Mesendoderm (in vitro differentiated cells): ENCODE measurements at regions not wholly inside any gene's neighbourhood (a gene's known extent, or its start where the extent isn't known, plus 50 kb on each side); places are given as distances from the start of the nearest gene placed in this dataset.

Experiments
- DNase-seq: peaks from one replicate; pipeline ENCODE4 v3.0.0; 2013
- H2AK5ac ChIP-seq: 2 replicates; pipeline ENCODE4 v1.6.1; 2013; ENCODE audit warnings: low read length, inconsistent platforms
- H2BK120ac ChIP-seq: 2 replicates; pipeline ENCODE4 v1.6.1; 2013; ENCODE audit warnings: low read depth, mild to moderate bottlenecking, low read length, moderate library complexity, mixed read lengths
- H2BK15ac ChIP-seq: replicated peaks from 2 replicates; pipeline ENCODE4 v1.6.1; 2013; ENCODE audit warnings: low read depth, mild to moderate bottlenecking, moderate library complexity
- H2BK5ac ChIP-seq: 2 replicates; pipeline ENCODE4 v1.6.1; 2013; ENCODE audit warnings: low read length, inconsistent platforms
- H3K18ac ChIP-seq: 2 replicates; pipeline ENCODE4 v1.6.1; 2013; ENCODE audit warnings: mild to moderate bottlenecking, low read length, mixed read lengths
- H3K23ac ChIP-seq: one replicate; pipeline ENCODE4 v1.6.1; 2013; ENCODE audit warnings: low read length
- H3K27ac ChIP-seq: 2 replicates; pipeline ENCODE4 v1.5.1; 2013; ENCODE audit warnings: low read depth, mild to moderate bottlenecking, inconsistent platforms, low read length, moderate library complexity
- H3K27me3 ChIP-seq: 2 replicates; pipeline ENCODE4 v1.6.1; 2013; ENCODE audit warnings: low read length, control low read depth, mild to moderate bottlenecking, inconsistent platforms; ENCODE audit not compliant: insufficient read depth, poor library complexity
- H3K36me3 ChIP-seq: 2 replicates; pipeline ENCODE4 v1.6.1; 2013; ENCODE audit warnings: low read length, inconsistent platforms; ENCODE audit not compliant: control insufficient read depth, insufficient read depth
- H3K4ac ChIP-seq: one replicate; pipeline ENCODE4 v1.6.1; 2013; ENCODE audit warnings: low read depth, mild to moderate bottlenecking, low read length, moderate library complexity
- H3K4me1 ChIP-seq: 2 replicates; pipeline ENCODE4 v1.6.1; 2013; ENCODE audit warnings: low read depth, low read length, inconsistent platforms; ENCODE audit not compliant: control insufficient read depth
- H3K4me2 ChIP-seq: 2 replicates; pipeline ENCODE4 v1.6.1; 2013; ENCODE audit warnings: low read length
- H3K4me3 ChIP-seq: 2 replicates; pipeline ENCODE4 v1.5.1; 2013; ENCODE audit warnings: mild to moderate bottlenecking, low read length
- H3K56ac ChIP-seq: one replicate; pipeline ENCODE4 v1.6.1; 2013; ENCODE audit warnings: low read length
- H3K79me1 ChIP-seq: 2 replicates; pipeline ENCODE4 v1.6.1; 2013; ENCODE audit warnings: low read length, inconsistent platforms
- H3K79me2 ChIP-seq: 2 replicates; pipeline ENCODE4 v1.6.1; 2013; ENCODE audit warnings: mild to moderate bottlenecking, low read length; ENCODE audit not compliant: control insufficient read depth, insufficient read depth
- H3K9ac ChIP-seq: 2 replicates; pipeline ENCODE4 v1.6.1; 2013; ENCODE audit warnings: low read length, inconsistent platforms
- H4K5ac ChIP-seq: one replicate; pipeline ENCODE4 v1.6.1; 2013; ENCODE audit warnings: low read length
- H4K8ac ChIP-seq: one replicate; pipeline ENCODE4 v1.6.1; 2013; ENCODE audit warnings: low read depth, mild to moderate bottlenecking, control low read depth, low read length, moderate library complexity
- WGBS: extraction: QIAGEN DNeasy Blood & Tissue Kit; methylation state at CpG from one replicate; pipeline ENCODE4 v1.1.7; 2013; ENCODE audit warnings: low lambda C conversion rate, missing lambda C conversion rate; ENCODE audit not compliant: insufficient coverage; ENCODE audit errors: extremely low coverage; 5-methylcytosine and 5-hydroxymethylcytosine counted together

- Histone ChIP-seq H3K4me3 (no peak overlapping the region), H3K9ac (no peak overlapping the region), H3K4ac (peak overlapping the region; percentile 59), H2AK5ac (no peak overlapping the region), H2BK120ac (peak overlapping the region; percentile 15), H3K4me2 (no peak overlapping the region), H3K4me1 (no peaks in the 10 kb centered on the region), H4K5ac (no peak overlapping the region), H3K27me3 (no peaks in the 10 kb centered on the region), H2BK15ac (no peak overlapping the region), H2BK5ac (no peak overlapping the region), H3K56ac (no peak overlapping the region), H3K27ac (no peak overlapping the region), H3K23ac (no peak overlapping the region), H3K79me1 (no peaks in the 10 kb centered on the region), H3K18ac (peak overlapping the region; percentile 11), H4K8ac (no peak overlapping the region), H3K36me3 (no peaks in the 10 kb centered on the region), H3K79me2 (no peaks in the 10 kb centered on the region)
- DNase-seq, result no peak
- WGBS, result no CpG with 5 or more reads among the region's 4 CpGs
Measured at GRCh38 chr12:42884116-42884515, 294.6 kb upstream of the PRICKLE1 start.

- no peak overlapping the region for H3K4me3 ChIP-seq
- H3K79me1 ChIP-seq, result no peaks in the 10 kb centered on the region
- H3K36me3 ChIP-seq, result no peaks in the 10 kb centered on the region
- H4K8ac ChIP-seq, result no peak overlapping the region
- no peak overlapping the region for H3K27ac ChIP-seq
- H3K4me2 ChIP-seq, result no peak overlapping the region
- no peak overlapping the region for H2AK5ac ChIP-seq
- no peak overlapping the region for H3K56ac ChIP-seq
- DNase-seq, result no peak
- H3K23ac ChIP-seq, result no peak overlapping the region
- H3K9ac ChIP-seq, result no peak overlapping the region
- H3K18ac ChIP-seq, result no peak overlapping the region
- H3K4me1 ChIP-seq, result no peaks in the 10 kb centered on the region
- H4K5ac ChIP-seq, result no peak overlapping the region
- H3K79me2 ChIP-seq, result no peaks in the 10 kb centered on the region
- no peak overlapping the region for H2BK120ac ChIP-seq
- H3K4ac ChIP-seq, result no peak overlapping the region
- WGBS, result no CpG with 5 or more reads among the region's 5 CpGs
- no peak overlapping the region for H2BK5ac ChIP-seq
- no peak overlapping the region for H2BK15ac ChIP-seq
- no peaks in the 10 kb centered on the region for H3K27me3 ChIP-seq
Measured at GRCh38 chr12:42873401-42873800, 283.9 kb upstream of the PRICKLE1 start.

- no peaks in the 10 kb centered on the region for H3K36me3 ChIP-seq
- no peaks in the 10 kb centered on the region for H3K79me1 ChIP-seq
- no peak overlapping the region for H2BK120ac ChIP-seq
- no peak overlapping the region for H3K9ac ChIP-seq
- no peaks in the 10 kb centered on the region for H3K27me3 ChIP-seq
- no peak overlapping the region for H3K23ac ChIP-seq
- no peak for DNase-seq
- no peak overlapping the region for H2BK5ac ChIP-seq
- no peak overlapping the region for H4K5ac ChIP-seq
- no peak overlapping the region for H3K4me3 ChIP-seq
- no peak overlapping the region for H3K18ac ChIP-seq
- H3K4me2 ChIP-seq, result no peak overlapping the region
- H3K27ac ChIP-seq, result no peak overlapping the region
- no peaks in the 10 kb centered on the region for H3K79me2 ChIP-seq
- no peak overlapping the region for H3K56ac ChIP-seq
- H3K4ac ChIP-seq, result no peak overlapping the region
- H3K4me1 ChIP-seq, result no peaks in the 10 kb centered on the region
- no CpG with 5 or more reads among the region's 3 CpGs for WGBS
- no peak overlapping the region for H2AK5ac ChIP-seq
- no peak overlapping the region for H4K8ac ChIP-seq
- peak overlapping the region; percentile 74 for H2BK15ac ChIP-seq
Measured at GRCh38 chr12:42871816-42872215, 282.3 kb upstream of the PRICKLE1 start.

GRCh38 chr12:42868291-42868690, 278.7 kb upstream of the PRICKLE1 start:
- no peaks in the 10 kb centered on the region for H3K79me1 ChIP-seq
- no peaks in the 10 kb centered on the region for H3K4me1 ChIP-seq
- no peaks in the 10 kb centered on the region for H3K36me3 ChIP-seq
- no peak overlapping the region for H3K23ac ChIP-seq
- no peak overlapping the region for H3K4ac ChIP-seq
- H4K8ac ChIP-seq, result no peak overlapping the region
- H3K27me3 ChIP-seq, result no peaks in the 10 kb centered on the region
- H3K79me2 ChIP-seq, result no peaks in the 10 kb centered on the region
- no peak overlapping the region for H3K18ac ChIP-seq
- WGBS, result no CpG with 5 or more reads among the region's 1 CpG
- no peak overlapping the region for H2BK120ac ChIP-seq
- no peak overlapping the region for H2BK5ac ChIP-seq
- no peak for DNase-seq
- no peak overlapping the region for H4K5ac ChIP-seq
- H3K4me3 ChIP-seq, result no peak overlapping the region
- H3K56ac ChIP-seq, result no peak overlapping the region
- no peak overlapping the region for H2BK15ac ChIP-seq
- H3K9ac ChIP-seq, result no peak overlapping the region
- no peak overlapping the region for H3K27ac ChIP-seq
- no peak overlapping the region for H2AK5ac ChIP-seq
- H3K4me2 ChIP-seq, result no peak overlapping the region

GRCh38 chr12:42865282-42865681, 275.7 kb upstream of the PRICKLE1 start:
- Histone ChIP-seq H4K8ac (no peak overlapping the region), H3K36me3 (no peaks in the 10 kb centered on the region), H3K9ac (no peak overlapping the region), H3K79me1 (no peaks in the 10 kb centered on the region), H2BK5ac (no peak overlapping the region), H3K4me3 (no peak overlapping the region), H3K23ac (no peak overlapping the region), H2AK5ac (no peak overlapping the region), H3K4me1 (no peaks in the 10 kb centered on the region), H3K27ac (no peak overlapping the region), H4K5ac (no peak overlapping the region), H2BK15ac (no peak overlapping the region), H3K56ac (no peak overlapping the region), H2BK120ac (no peak overlapping the region), H3K4ac (no peak overlapping the region), H3K27me3 (no peaks in the 10 kb centered on the region), H3K18ac (no peak overlapping the region), H3K4me2 (no peak overlapping the region), H3K79me2 (no peaks in the 10 kb centered on the region)
- no peak for DNase-seq
- no CpG with 5 or more reads among the region's 3 CpGs for WGBS

- H2BK5ac ChIP-seq, result no peak overlapping the region
Measured at GRCh38 chr12:42862055-42862454, 272.5 kb upstream of the PRICKLE1 start.

More at GRCh38 chr12:42862055-42862454, 272.5 kb upstream of the PRICKLE1 start:
- Histone ChIP-seq H3K36me3 (no peaks in the 10 kb centered on the region), H3K56ac (no peak overlapping the region), H2BK15ac (no peak overlapping the region), H4K8ac (no peak overlapping the region), H3K4me3 (no peak overlapping the region), H3K27me3 (no peaks in the 10 kb centered on the region), H3K23ac (no peak overlapping the region), H2BK120ac (no peak overlapping the region), H3K27ac (no peak overlapping the region), H3K4ac (no peak overlapping the region), H3K18ac (no peak overlapping the region), H4K5ac (no peak overlapping the region), H3K79me2 (no peaks in the 10 kb centered on the region), H3K4me2 (no peak overlapping the region), H3K79me1 (no peaks in the 10 kb centered on the region), H3K4me1 (no peaks in the 10 kb centered on the region), H3K9ac (no peak overlapping the region), H2AK5ac (no peak overlapping the region)
- no CpG with 5 or more reads among the region's 2 CpGs for WGBS
- peak; percentile 42 for DNase-seq
